WTC11 (cell line): ENCODE measurements at regions not wholly inside any gene's neighbourhood (a gene's known extent, or its start where the extent isn't known, plus 50 kb on each side); places are given as distances from the start of the nearest gene placed in this dataset.

Experiments used
- ELF4 ChIP-seq: sonication (generic); formaldehyde crosslinking; IDR thresholded peaks from 2 replicates; pipeline ENCODE4 v1.8.1; 2022; ENCODE audit warnings: low read depth, mild to moderate bottlenecking, moderate library complexity, missing genetic modification reagents
- NR2C2 ChIP-seq: sonication (generic); formaldehyde crosslinking; IDR thresholded peaks from 2 replicates; pipeline ENCODE4 v1.8.0; 2022; ENCODE audit warnings: mild to moderate bottlenecking, missing genetic modification reagents
- TEAD1 ChIP-seq: sonication (generic); formaldehyde crosslinking; IDR thresholded peaks from 2 replicates; pipeline ENCODE4 v1.8.0; 2022; ENCODE audit warnings: mild to moderate bottlenecking, missing genetic modification reagents
- TEAD4 ChIP-seq: sonication (generic); formaldehyde crosslinking; IDR thresholded peaks from 2 replicates; pipeline ENCODE4 v1.8.0; 2022; ENCODE audit warnings: mild to moderate bottlenecking, missing genetic modification reagents
- ZNF423 ChIP-seq: fragments of 250-450 bp; sonication (Bioruptor Pico); IDR thresholded peaks from 2 replicates; pipeline ENCODE4 v2.1.2; 2022; ENCODE audit warnings: mild to moderate bottlenecking, moderate library complexity
- ZNF671 ChIP-seq: fragments of 250-450 bp; sonication (Bioruptor Pico); IDR thresholded peaks from 2 replicates; pipeline ENCODE4 v1.8.0; 2021; ENCODE audit warnings: mild to moderate bottlenecking
- TF ChIP-seq, protein P1 (sequence below): sonication (generic); formaldehyde crosslinking; conservative IDR thresholded peaks from 2 replicates; pipeline ENCODE4 v1.8.1; 2023; ENCODE audit warnings: mild to moderate bottlenecking, low read depth, missing genetic modification reagents, moderate library complexity
- TF ChIP-seq, protein P2 (sequence below): fragments of 200-600 bp; IDR thresholded peaks from 2 replicates; pipeline ENCODE4 v1.8.0; 2022; ENCODE audit warnings: antibody characterized with exemption
- TF ChIP-seq, protein P3 (sequence below): sonication (generic); formaldehyde crosslinking; IDR thresholded peaks from 2 replicates; pipeline ENCODE4 v1.8.0; 2023; ENCODE audit warnings: missing genetic modification reagents

DNA sequence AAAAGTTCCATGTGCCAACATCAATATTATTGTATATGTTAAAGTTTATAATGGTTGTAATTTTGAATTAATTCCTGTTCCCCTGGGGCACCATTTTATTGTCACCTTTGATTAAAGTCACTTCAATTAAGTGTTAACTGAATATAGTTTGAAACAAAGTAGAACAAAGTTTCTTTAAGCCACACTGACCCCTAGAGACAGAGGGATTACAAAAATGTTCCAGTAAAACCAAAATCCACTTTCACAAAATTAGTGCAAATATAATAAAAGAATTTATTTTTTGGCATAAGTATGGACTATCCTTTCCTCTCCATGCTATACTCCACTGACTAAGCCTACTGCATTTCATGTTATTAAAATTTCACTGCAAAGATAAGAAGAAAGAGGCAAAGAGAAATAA is 123.9 kb downstream of the ZMAT3 start:
- TF ChIP-seq ZNF423 (CRISPR knock-in tag) (no peak), ZNF671 (no peak), TEAD4 (CRISPR knock-in tag) (no peak), NR2C2 (no peak), ELF4 (CRISPR knock-in tag) (no peak), TEAD1 (CRISPR knock-in tag) (no peak)
- TF ChIP-seq, protein P1, sequence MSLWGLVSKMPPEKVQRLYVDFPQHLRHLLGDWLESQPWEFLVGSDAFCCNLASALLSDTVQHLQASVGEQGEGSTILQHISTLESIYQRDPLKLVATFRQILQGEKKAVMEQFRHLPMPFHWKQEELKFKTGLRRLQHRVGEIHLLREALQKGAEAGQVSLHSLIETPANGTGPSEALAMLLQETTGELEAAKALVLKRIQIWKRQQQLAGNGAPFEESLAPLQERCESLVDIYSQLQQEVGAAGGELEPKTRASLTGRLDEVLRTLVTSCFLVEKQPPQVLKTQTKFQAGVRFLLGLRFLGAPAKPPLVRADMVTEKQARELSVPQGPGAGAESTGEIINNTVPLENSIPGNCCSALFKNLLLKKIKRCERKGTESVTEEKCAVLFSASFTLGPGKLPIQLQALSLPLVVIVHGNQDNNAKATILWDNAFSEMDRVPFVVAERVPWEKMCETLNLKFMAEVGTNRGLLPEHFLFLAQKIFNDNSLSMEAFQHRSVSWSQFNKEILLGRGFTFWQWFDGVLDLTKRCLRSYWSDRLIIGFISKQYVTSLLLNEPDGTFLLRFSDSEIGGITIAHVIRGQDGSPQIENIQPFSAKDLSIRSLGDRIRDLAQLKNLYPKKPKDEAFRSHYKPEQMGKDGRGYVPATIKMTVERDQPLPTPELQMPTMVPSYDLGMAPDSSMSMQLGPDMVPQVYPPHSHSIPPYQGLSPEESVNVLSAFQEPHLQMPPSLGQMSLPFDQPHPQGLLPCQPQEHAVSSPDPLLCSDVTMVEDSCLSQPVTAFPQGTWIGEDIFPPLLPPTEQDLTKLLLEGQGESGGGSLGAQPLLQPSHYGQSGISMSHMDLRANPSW (CRISPR knock-in tag) = no peak
- TF ChIP-seq, protein P2, sequence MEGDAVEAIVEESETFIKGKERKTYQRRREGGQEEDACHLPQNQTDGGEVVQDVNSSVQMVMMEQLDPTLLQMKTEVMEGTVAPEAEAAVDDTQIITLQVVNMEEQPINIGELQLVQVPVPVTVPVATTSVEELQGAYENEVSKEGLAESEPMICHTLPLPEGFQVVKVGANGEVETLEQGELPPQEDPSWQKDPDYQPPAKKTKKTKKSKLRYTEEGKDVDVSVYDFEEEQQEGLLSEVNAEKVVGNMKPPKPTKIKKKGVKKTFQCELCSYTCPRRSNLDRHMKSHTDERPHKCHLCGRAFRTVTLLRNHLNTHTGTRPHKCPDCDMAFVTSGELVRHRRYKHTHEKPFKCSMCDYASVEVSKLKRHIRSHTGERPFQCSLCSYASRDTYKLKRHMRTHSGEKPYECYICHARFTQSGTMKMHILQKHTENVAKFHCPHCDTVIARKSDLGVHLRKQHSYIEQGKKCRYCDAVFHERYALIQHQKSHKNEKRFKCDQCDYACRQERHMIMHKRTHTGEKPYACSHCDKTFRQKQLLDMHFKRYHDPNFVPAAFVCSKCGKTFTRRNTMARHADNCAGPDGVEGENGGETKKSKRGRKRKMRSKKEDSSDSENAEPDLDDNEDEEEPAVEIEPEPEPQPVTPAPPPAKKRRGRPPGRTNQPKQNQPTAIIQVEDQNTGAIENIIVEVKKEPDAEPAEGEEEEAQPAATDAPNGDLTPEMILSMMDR = no peak
- TF ChIP-seq, protein P3, sequence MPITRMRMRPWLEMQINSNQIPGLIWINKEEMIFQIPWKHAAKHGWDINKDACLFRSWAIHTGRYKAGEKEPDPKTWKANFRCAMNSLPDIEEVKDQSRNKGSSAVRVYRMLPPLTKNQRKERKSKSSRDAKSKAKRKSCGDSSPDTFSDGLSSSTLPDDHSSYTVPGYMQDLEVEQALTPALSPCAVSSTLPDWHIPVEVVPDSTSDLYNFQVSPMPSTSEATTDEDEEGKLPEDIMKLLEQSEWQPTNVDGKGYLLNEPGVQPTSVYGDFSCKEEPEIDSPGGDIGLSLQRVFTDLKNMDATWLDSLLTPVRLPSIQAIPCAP (CRISPR knock-in tag) = no peak
